Endothelial cell of umbilical vein (primary cell): ENCODE measurements at regions not wholly inside any gene's neighbourhood (a gene's known extent, or its start where the extent isn't known, plus 50 kb on each side); places are given as distances from the start of the nearest gene placed in this dataset.

Source experiments
- BruUV-seq: library from RNA; stranded (reverse); fragments of 400-500 nt; replicated peaks from 2 replicates; lab custom pipeline; 2021; lab: Mats Ljungman, UMichigan
- CTCF ChIA-PET: fragments of 300-600, 350-600 bp; sonication (Branson Sonifier 250); formaldehyde crosslinking; loops from one replicate; lab custom pipeline; 2021; ENCODE audit warnings: antibody characterized with exemption, inconsistent platforms; lab: Charles Lee
- POLR2A ChIA-PET: fragments of 300-600, 350-600 bp; sonication (Branson Sonifier 250); formaldehyde crosslinking; loops from one replicate; lab custom pipeline; 2021; ENCODE audit warnings: antibody characterized with exemption, inconsistent platforms; lab: Charles Lee
- DNase-seq: peaks from one replicate; pipeline ENCODE4 v3.0.0-alpha.2; 2011; ENCODE audit warnings: low read depth, low spot score
- FAIRE-seq: peaks from 2 replicates; lab custom pipeline; 2011; peaks lifted over from hg19 to GRCh38; lab: Jason Lieb, UNC
- H2AFZ ChIP-seq: 2 replicates; pipeline ENCODE4 v1.6.0; 2012; ENCODE audit warnings: low read depth, low read length, control low read depth, inconsistent platforms
- H3K27ac ChIP-seq: 2 replicates; pipeline ENCODE4 v1.5.1; 2011; ENCODE audit warnings: low read depth, mild to moderate bottlenecking, control low read depth, low read length, moderate library complexity; ENCODE audit not compliant: insufficient read depth
- H3K27me3 ChIP-seq, 2 experiments: 2 replicates each; pipeline versions ENCODE4 v1.6.0 to v1.6.1; 2011; ENCODE audit warnings: low read length in 2 of 2, mixed read lengths in 1 of 2; ENCODE audit not compliant: control insufficient read depth in 2 of 2, insufficient read depth in 2 of 2
- H3K36me3 ChIP-seq, 2 experiments: 2 replicates in 1 of 2; 3 replicates in 1 of 2; pipeline ENCODE4 v1.5.1; 2011; ENCODE audit warnings: low read length in 2 of 2, mild to moderate bottlenecking in 1 of 2, moderate library complexity in 1 of 2; ENCODE audit not compliant: control insufficient read depth in 2 of 2, insufficient read depth in 2 of 2; ENCODE audit errors: extremely low read depth in 1 of 2
- H3K4me1 ChIP-seq: 3 replicates; pipeline ENCODE4 v1.5.1; 2011; ENCODE audit warnings: mild to moderate bottlenecking, low read length; ENCODE audit not compliant: control insufficient read depth, insufficient read depth; ENCODE audit errors: extremely low read depth
- H3K4me2 ChIP-seq: 2 replicates; pipeline ENCODE4 v1.6.1; 2011; ENCODE audit warnings: low read length, control low read depth, mixed read lengths; ENCODE audit not compliant: insufficient read depth
- H3K4me3 ChIP-seq, 3 experiments: fragments of 200-600 bp in 1 of 3; sonication (generic), shearing (Covaris generic) in 1 of 3; replicated peaks in 1 of 3; 2 replicates each; pipeline ENCODE4 v1.5.1; 2011 to 2016; ENCODE audit warnings: control low read depth in 3 of 3, low read length in 3 of 3, mild to moderate bottlenecking in 2 of 3, inconsistent platforms in 1 of 3, low read depth in 1 of 3, moderate library complexity in 1 of 3; ENCODE audit not compliant: insufficient read depth in 1 of 3
- H3K79me2 ChIP-seq: 2 replicates; pipeline ENCODE4 v1.6.0; 2012; ENCODE audit warnings: low read length, inconsistent platforms; ENCODE audit not compliant: control insufficient read depth, insufficient read depth
- H3K9ac ChIP-seq: replicated peaks from 2 replicates; pipeline ENCODE3; 2011; ENCODE audit warnings: low read length, control low read depth; ENCODE audit not compliant: insufficient read depth; ENCODE audit errors: extremely low read depth
- H3K9me1 ChIP-seq: replicated peaks from 3 replicates; pipeline ENCODE4 v1.6.0; 2011; ENCODE audit warnings: mild to moderate bottlenecking, low read length; ENCODE audit not compliant: control insufficient read depth, insufficient read depth; ENCODE audit errors: extremely low read depth
- H3K9me3 ChIP-seq: replicated peaks from 2 replicates; pipeline ENCODE4 v1.5.1; 2012; ENCODE audit warnings: low read length, inconsistent platforms; ENCODE audit not compliant: control insufficient read depth, insufficient read depth
- H4K20me1 ChIP-seq: replicated peaks from 2 replicates; pipeline ENCODE3; 2011; ENCODE audit warnings: mild to moderate bottlenecking, low read length; ENCODE audit not compliant: control insufficient read depth, insufficient read depth; ENCODE audit errors: extremely low read depth
- CTCF ChIP-seq, 2 donors: IDR thresholded peaks; 1 replicate in 1 of 2; 2 replicates in 1 of 2; pipeline ENCODE4 v1.5.1; 2011; ENCODE audit warnings: low read length in 2 of 2, mild to moderate bottlenecking in 2 of 2, moderate library complexity in 2 of 2, control low read depth in 1 of 2, inconsistent platforms in 1 of 2, low read depth in 1 of 2; ENCODE audit not compliant: insufficient read depth in 1 of 2; ENCODE audit errors: extremely low read depth in 1 of 2
- EZH2 ChIP-seq: IDR thresholded peaks from 2 replicates; pipeline ENCODE4 v1.6.1; 2012; ENCODE audit warnings: borderline replicate concordance, low read depth, mild to moderate bottlenecking, moderate library complexity, low read length, inconsistent platforms; ENCODE audit not compliant: severe bottlenecking
- FOS ChIP-seq: IDR thresholded peaks from 2 replicates; pipeline ENCODE4 v1.6.1; 2011; ENCODE audit warnings: mild to moderate bottlenecking, low read length, moderate library complexity, borderline replicate concordance; ENCODE audit not compliant: insufficient read depth
- GATA2 ChIP-seq: IDR thresholded peaks from 2 replicates; pipeline ENCODE4 v1.7.0; 2011; ENCODE audit warnings: low read depth, mild to moderate bottlenecking, moderate library complexity, mixed read lengths, low read length; ENCODE audit not compliant: insufficient read length, insufficient read depth
- JUN ChIP-seq: IDR thresholded peaks from 2 replicates; pipeline ENCODE4 v1.6.1; 2011; ENCODE audit warnings: borderline replicate concordance, low read depth; ENCODE audit not compliant: insufficient read length, insufficient read depth
- MYC ChIP-seq: IDR thresholded peaks from one replicate; pipeline ENCODE4 v1.6.1; 2011; ENCODE audit warnings: mild to moderate bottlenecking, low read depth, low read length
- POLR2A ChIP-seq: IDR thresholded peaks from 2 replicates; pipeline ENCODE4 v1.6.1; 2012; ENCODE audit warnings: low read depth, mild to moderate bottlenecking, control low read depth, low read length
- POLR2AphosphoS5 ChIP-seq: IDR thresholded peaks from 2 replicates; pipeline ENCODE4 v1.6.1; 2012; ENCODE audit warnings: low read depth, mild to moderate bottlenecking, control low read depth, low read length, moderate library complexity; ENCODE audit not compliant: insufficient read depth
- dilution Hi-C: fragments of 300-500 bp; cut with MboI; formaldehyde crosslinking; loops from one replicate; pipeline ENCODE4 v1.15.0; 2019; ENCODE audit warnings: low sequenced_read_pairs; ENCODE audit not compliant: extremely low pct_ligation_motif_present
- intact Hi-C: fragments of 100-400 bp; cut with micrococcal nuclease; formaldehyde crosslinking; loops from one replicate; pipeline ENCODE4 v1.10.0; 2022
- TF ChIP-seq, protein P1 (sequence below): IDR thresholded peaks from 2 replicates; pipeline ENCODE4 v1.6.1; 2011; ENCODE audit not compliant: insufficient read depth, insufficient read length

- peaks cover 2% of the 10 kb centered on the region for H3K9me3 ChIP-seq
- no peak for TF ChIP-seq POLR2AphosphoS5
- no peak for TF ChIP-seq POLR2A
- no peak for TF ChIP-seq CTCF (IDR thresholded peaks at IDR 0.05; ENCODE audit: extremely low read depth in 1 of 2, insufficient read depth in 1 of 2, low read depth in 1 of 2, low read length in 2 of 2)
- DNase-seq = no peak
- H3K9ac ChIP-seq = no peak overlapping the region
- H3K9me1 ChIP-seq = no peaks in the 10 kb centered on the region
- no TSS peak for BruUV-seq
- intact Hi-C loops = no loop called here
- H3K27ac ChIP-seq = no peak overlapping the region
- ChIA-PET CTCF (no interaction called here), POLR2A (no interaction called here)
- no peaks in the 10 kb centered on the region for H4K20me1 ChIP-seq
- no peaks in the 10 kb centered on the region for H3K27me3 ChIP-seq
- FAIRE-seq = no peak
- H3K4me1 ChIP-seq = no peaks in the 10 kb centered on the region
- no peak overlapping the region for H3K4me2 ChIP-seq
- H3K79me2 ChIP-seq = no peaks in the 10 kb centered on the region
- H2AFZ ChIP-seq = no peak overlapping the region
- H3K36me3 ChIP-seq = no peaks in the 10 kb centered on the region
- dilution Hi-C loops = no loop called here
- no peak overlapping the region for H3K4me3 ChIP-seq
Measured at GRCh38 chr6:98590136-98590681, 244.2 kb upstream of the POU3F2 start.

- Histone ChIP-seq H3K4me2 (no peak overlapping the region), H2AFZ (no peak overlapping the region), H4K20me1 (no peaks in the 10 kb centered on the region), H3K27me3 (no peaks in the 10 kb centered on the region), H3K9me3 (peaks cover 2% of the 10 kb centered on the region), H3K4me3 (no peak overlapping the region), H3K9ac (no peak overlapping the region), H3K27ac (no peak overlapping the region), H3K4me1 (no peaks in the 10 kb centered on the region), H3K9me1 (no peaks in the 10 kb centered on the region), H3K79me2 (no peaks in the 10 kb centered on the region), H3K36me3 (no peaks in the 10 kb centered on the region)
- CTCF ChIA-PET = no interaction called here
- DNase-seq = no peak
- dilution Hi-C loops (no loop called here), intact Hi-C loops (no loop called here)
- BruUV-seq = no TSS peak
- FAIRE-seq = no peak
- POLR2A ChIA-PET = no interaction called here
- no peak for TF ChIP-seq EZH2
- no peak for TF ChIP-seq MYC
- no peak for TF ChIP-seq GATA2
- no peak for TF ChIP-seq JUN
- TF ChIP-seq CTCF (IDR thresholded peaks at IDR 0.05; ENCODE audit: extremely low read depth in 1 of 2, insufficient read depth in 1 of 2, low read depth in 1 of 2, low read length in 2 of 2) = no peak
- no peak for TF ChIP-seq FOS
- no peak for TF ChIP-seq POLR2AphosphoS5
- no peak for TF ChIP-seq POLR2A
- TF ChIP-seq, protein P1, sequence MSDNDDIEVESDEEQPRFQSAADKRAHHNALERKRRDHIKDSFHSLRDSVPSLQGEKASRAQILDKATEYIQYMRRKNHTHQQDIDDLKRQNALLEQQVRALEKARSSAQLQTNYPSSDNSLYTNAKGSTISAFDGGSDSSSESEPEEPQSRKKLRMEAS = no peak
Measured at GRCh38 chr6:98590997-98591396, 243.4 kb upstream of the POU3F2 start.
